ENCODE measurements at regions not wholly inside any gene's neighbourhood (a gene's known extent, or its start where the extent isn't known, plus 50 kb on each side); places are given as distances from the start of the nearest gene placed in this dataset.

- WGBS, 2 experiments (ENCODE audit: extremely low coverage in 2 of 2, insufficient read length in 1 of 2): 32% methylated on average over 3 of the region's 3 CpGs; no CpG with 5 or more reads in 1 of the 2 experiments
Observed at GRCh38 chr19:22502766-22503165, 80.6 kb upstream of the ZNF98 start.

More at GRCh38 chr19:22502766-22503165, 80.6 kb upstream of the ZNF98 start:
- H4K20me1 ChIP-seq (ENCODE audit: insufficient read depth, low read length): no peaks in the 10 kb centered on the region
- no peak overlapping the region for H3K56ac ChIP-seq (ENCODE audit: extremely low read depth, insufficient read depth, low read length)
- no peak overlapping the region for H3K4me2 ChIP-seq (ENCODE audit: low read depth, low read length)
- no peak overlapping the region for H2BK120ac ChIP-seq (ENCODE audit: low read depth, low read length)
- peaks cover 43% of the 10 kb centered on the region for H3K9me3 ChIP-seq (ENCODE audit: control insufficient read depth, insufficient read depth, low read length)
- H3K4me3 ChIP-seq (ENCODE audit: insufficient read depth, low read depth, low read length): no peak overlapping the region
- no peak overlapping the region for H4K91ac ChIP-seq (ENCODE audit: insufficient read depth, low read depth, low read length)
- no peak for TF ChIP-seq RCOR1 (IDR thresholded peaks at IDR 0.05; ENCODE audit: insufficient replicate concordance, low read length)
- TF ChIP-seq USF2 (IDR thresholded peaks at IDR 0.05; ENCODE audit: low read depth, low read length): no peak
- no peak for TF ChIP-seq SMC3 (IDR thresholded peaks at IDR 0.05; ENCODE audit: low read depth, low read length)
- TF ChIP-seq RAD21 (IDR thresholded peaks at IDR 0.05; ENCODE audit: low read length): no peak
- TF ChIP-seq CHD1 (IDR thresholded peaks at IDR 0.05; ENCODE audit: low read depth, low read length): no peak
- TF ChIP-seq RFX5 (IDR thresholded peaks at IDR 0.05; ENCODE audit: low read depth, low read length): no peak
- TF ChIP-seq, protein P1, sequence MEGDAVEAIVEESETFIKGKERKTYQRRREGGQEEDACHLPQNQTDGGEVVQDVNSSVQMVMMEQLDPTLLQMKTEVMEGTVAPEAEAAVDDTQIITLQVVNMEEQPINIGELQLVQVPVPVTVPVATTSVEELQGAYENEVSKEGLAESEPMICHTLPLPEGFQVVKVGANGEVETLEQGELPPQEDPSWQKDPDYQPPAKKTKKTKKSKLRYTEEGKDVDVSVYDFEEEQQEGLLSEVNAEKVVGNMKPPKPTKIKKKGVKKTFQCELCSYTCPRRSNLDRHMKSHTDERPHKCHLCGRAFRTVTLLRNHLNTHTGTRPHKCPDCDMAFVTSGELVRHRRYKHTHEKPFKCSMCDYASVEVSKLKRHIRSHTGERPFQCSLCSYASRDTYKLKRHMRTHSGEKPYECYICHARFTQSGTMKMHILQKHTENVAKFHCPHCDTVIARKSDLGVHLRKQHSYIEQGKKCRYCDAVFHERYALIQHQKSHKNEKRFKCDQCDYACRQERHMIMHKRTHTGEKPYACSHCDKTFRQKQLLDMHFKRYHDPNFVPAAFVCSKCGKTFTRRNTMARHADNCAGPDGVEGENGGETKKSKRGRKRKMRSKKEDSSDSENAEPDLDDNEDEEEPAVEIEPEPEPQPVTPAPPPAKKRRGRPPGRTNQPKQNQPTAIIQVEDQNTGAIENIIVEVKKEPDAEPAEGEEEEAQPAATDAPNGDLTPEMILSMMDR (conservative IDR thresholded peaks at IDR 0.05; ENCODE audit: low read depth, low read length): no peak
- TF ChIP-seq FOS (IDR thresholded peaks at IDR 0.05; ENCODE audit: low read depth, low read length): no peak
- TF ChIP-seq POLR2A (IDR thresholded peaks at IDR 0.05; ENCODE audit: low read depth, low read length): no peak
- no peak for TF ChIP-seq ELK1 (IDR thresholded peaks at IDR 0.05; ENCODE audit: borderline replicate concordance, low read depth, low read length)
- TF ChIP-seq BHLHE40 (IDR thresholded peaks at IDR 0.05; ENCODE audit: low read depth, low read length): no peak
- TF ChIP-seq MAZ (IDR thresholded peaks at IDR 0.05; ENCODE audit: borderline replicate concordance, low read depth, low read length): no peak
- TF ChIP-seq CEBPB (IDR thresholded peaks at IDR 0.05; ENCODE audit: low read depth, low read length): no peak
- TF ChIP-seq MAFK (IDR thresholded peaks at IDR 0.05; ENCODE audit: low read depth, low read length): no peak
- no peak for TF ChIP-seq NFE2L2 (IDR thresholded peaks at IDR 0.05; ENCODE audit: low read depth, low read length)
- TF ChIP-seq MXI1 (IDR thresholded peaks at IDR 0.05; ENCODE audit: borderline replicate concordance, low read depth, low read length): no peak
- no peaks in the 10 kb centered on the region for H3K27me3 ChIP-seq (ENCODE audit: control insufficient read depth, insufficient read depth, low read length)
- H3K27ac ChIP-seq (ENCODE audit: insufficient read depth, low read length): no peak overlapping the region
- no peaks in the 10 kb centered on the region for H3K4me1 ChIP-seq (ENCODE audit: control insufficient read depth, insufficient read depth, low read length)
- no peak overlapping the region for H4K8ac ChIP-seq (ENCODE audit: low read depth in 2 of 2, low read length in 2 of 2)
- no peak overlapping the region for H3K9ac ChIP-seq (ENCODE audit: low read depth, low read length)
- intact Hi-C loops (cut with micrococcal nuclease) (no loop called here), dilution Hi-C loops (cut with HindIII; ENCODE audit: low sequenced_read_pairs, unreplicated experiment) (no loop called here), in situ Hi-C loops (cut with MboI; ENCODE audit: low sequenced_read_pairs) (no loop called here)
- H3K79me1 ChIP-seq (ENCODE audit: low read depth in 1 of 2, low read length in 2 of 2): no peaks in the 10 kb centered on the region
- H3K18ac ChIP-seq (ENCODE audit: low read depth, low read length): no peak overlapping the region
- no peak for DNase-seq
- H3K9me1 ChIP-seq (ENCODE audit: insufficient read depth, low read length): no peaks in the 10 kb centered on the region
- H4K5ac ChIP-seq (ENCODE audit: low read depth, low read length): no peak overlapping the region
- ATAC-seq (ENCODE audit: low read depth): no peak
- no peak overlapping the region for H2BK15ac ChIP-seq (ENCODE audit: low read depth, low read length)
- POLR2A ChIA-PET (ENCODE audit: unreplicated experiment): no interaction called here
- H2AK9ac ChIP-seq (replicated peaks; ENCODE audit: low read depth, low read length, poor library complexity): no peak overlapping the region
- H3K14ac ChIP-seq (replicated peaks; ENCODE audit: low read depth, low read length): no peak overlapping the region
- no TSS peak for BruUV-seq (replicated peaks)
- no peak overlapping the region for H2BK20ac ChIP-seq (ENCODE audit: low read depth, low read length)
- H2BK5ac ChIP-seq (ENCODE audit: low read depth, low read length, poor library complexity, severe bottlenecking): no peak overlapping the region
- H3K23ac ChIP-seq (ENCODE audit: low read depth, low read length): no peak overlapping the region
- no peak overlapping the region for H2AFZ ChIP-seq (replicated peaks; ENCODE audit: low read length, poor library complexity)
- no peak overlapping the region for H2AK5ac ChIP-seq (ENCODE audit: low read depth, low read length)
- CTCF ChIA-PET: interaction anchor here (0.6 kb wide), 1 partner anchor 1071 kb away, joined by 4 read pairs; no protein-coding TSS in a partner anchor
- H3K36me3 ChIP-seq (ENCODE audit: control insufficient read depth, insufficient read depth, low read length): no peaks in the 10 kb centered on the region
- H3K4ac ChIP-seq (ENCODE audit: low read depth, low read length): no peak overlapping the region
